ENCODE measurements at regions not wholly inside any gene's neighbourhood (a gene's known extent, or its start where the extent isn't known, plus 50 kb on each side); places are given as distances from the start of the nearest gene placed in this dataset.
"Not testable (repeated sequence)": the region's sequence is repeated elsewhere in the genome, so short reads cannot be mapped to it uniquely, and the experiment has no call there.

- DNase-seq: peak; percentile 38
These were observed 97.0 kb downstream of the PHETA1 start for GRCh38 chr12:111271674-111272418.

GRCh38 chr12:111270774-111271173 lies 98.1 kb downstream of the PHETA1 start:
- no peak for DNase-seq

- DNase-seq: no peak
These were observed 98.7 kb downstream of the PHETA1 start for GRCh38 chr12:111270239-111270638.

GRCh38 chr12:111269718-111270117 lies 99.2 kb downstream of the PHETA1 start:
- DNase-seq: no peak

GRCh38 chr12:111268738-111269572 lies 99.9 kb downstream of the PHETA1 start:
- DNase-seq: peak; percentile 39

GRCh38 chr12:111267144-111267543 lies 101.8 kb downstream of the PHETA1 start:
- DNase-seq: no peak

GRCh38 chr12:111261911-111262676 lies 106.8 kb downstream of the PHETA1 start:
- no peak for DNase-seq

- DNase-seq: no peak
These were observed 108.2 kb downstream of the PHETA1 start for GRCh38 chr12:111260732-111261131.

- DNase-seq: no peak
These were observed 109.7 kb downstream of the PHETA1 start for GRCh38 chr12:111259231-111259630.

GRCh38 chr12:111258081-111258480 lies 110.8 kb downstream of the PHETA1 start:
- not testable (repeated sequence) for DNase-seq

- no peak for DNase-seq
These were observed 111.4 kb downstream of the PHETA1 start for GRCh38 chr12:111257435-111257902.

GRCh38 chr12:111256629-111257434 lies 112.1 kb downstream of the PHETA1 start:
- DNase-seq: no peak

- no peak for DNase-seq
These were observed 113.6 kb downstream of the PHETA1 start for GRCh38 chr12:111255261-111255660.

GRCh38 chr12:111254106-111254505 lies 114.8 kb downstream of the PHETA1 start:
- no peak for DNase-seq

- no peak for DNase-seq
These were observed 115.7 kb downstream of the PHETA1 start for GRCh38 chr12:111253213-111253612.

- no peak for DNase-seq
These were observed 117.1 kb downstream of the PHETA1 start for GRCh38 chr12:111251787-111252186.

- DNase-seq: no peak
These were observed 117.7 kb downstream of the PHETA1 start for GRCh38 chr12:111251058-111251730.

GRCh38 chr12:111250251-111250881 lies 118.5 kb downstream of the PHETA1 start:
- DNase-seq: no peak

- no peak for DNase-seq
These were observed 119.1 kb downstream of the PHETA1 start for GRCh38 chr12:111249757-111250156.

GRCh38 chr12:111249018-111249370 lies 119.9 kb downstream of the PHETA1 start:
- DNase-seq: no peak
